Liver (tissue), 8 donors: ENCODE measurements at regions not wholly inside any gene's neighbourhood (a gene's known extent, or its start where the extent isn't known, plus 50 kb on each side); places are given as distances from the start of the nearest gene placed in this dataset.

ENCODE experiments used
- DNase-seq: peaks from one replicate; pipeline ENCODE4 v3.0.0-alpha.2; 2017; ENCODE audit warnings: low spot score
- H3K27ac ChIP-seq, 2 donors: one replicate each; pipeline ENCODE4 v1.7.0; 2013; ENCODE audit warnings: inconsistent platforms in 2 of 2, low read length in 2 of 2, control low read depth in 1 of 2, low read depth in 1 of 2, mild to moderate bottlenecking in 1 of 2
- H3K27me3 ChIP-seq, 4 donors: one replicate each; pipeline versions ENCODE4 v1.6.1 to v1.7.0; 2013; ENCODE audit warnings: low read length in 3 of 4, inconsistent platforms in 1 of 4, mild to moderate bottlenecking in 1 of 4, moderate library complexity in 1 of 4; ENCODE audit not compliant: control insufficient read depth in 4 of 4, insufficient read depth in 4 of 4
- H3K36me3 ChIP-seq, 4 donors: one replicate each; pipeline versions ENCODE4 v1.6.1 to v1.7.0; 2013; ENCODE audit warnings: low read length in 3 of 4, mild to moderate bottlenecking in 3 of 4, low read depth in 1 of 4, moderate library complexity in 1 of 4; ENCODE audit not compliant: control insufficient read depth in 4 of 4, insufficient read depth in 3 of 4
- H3K4me1 ChIP-seq, 4 donors: one replicate each; pipeline versions ENCODE4 v1.6.1 to v1.7.0; 2013; ENCODE audit warnings: low read length in 3 of 4, mild to moderate bottlenecking in 3 of 4, moderate library complexity in 1 of 4; ENCODE audit not compliant: control insufficient read depth in 4 of 4, insufficient read depth in 4 of 4
- H3K4me3 ChIP-seq, 3 donors: one replicate each; pipeline versions ENCODE4 v1.6.1 to v1.7.0; 2013; ENCODE audit warnings: low read length in 3 of 3, control low read depth in 1 of 3, low read depth in 1 of 3, mild to moderate bottlenecking in 1 of 3
- H3K9ac ChIP-seq, 2 donors: one replicate each; pipeline ENCODE4 v1.7.0; 2013; ENCODE audit warnings: low read length in 2 of 2, mild to moderate bottlenecking in 2 of 2, moderate library complexity in 2 of 2, control low read depth in 1 of 2, low read depth in 1 of 2
- H3K9me3 ChIP-seq, 4 donors: one replicate each; pipeline versions ENCODE4 v1.6.1 to v1.7.0; 2013; ENCODE audit warnings: low read length in 3 of 4; ENCODE audit not compliant: control insufficient read depth in 4 of 4
- ATF3 ChIP-seq: IDR thresholded peaks from 2 replicates; pipeline ENCODE4 v1.6.1; 2016; ENCODE audit warnings: antibody characterized with exemption
- EGR1 ChIP-seq, 2 donors: IDR thresholded peaks; 2 replicates each; pipeline ENCODE4 v1.6.1; 2016 to 2018; ENCODE audit warnings: antibody characterized with exemption in 2 of 2, low read depth in 2 of 2
- FOXA1 ChIP-seq: IDR thresholded peaks from 2 replicates; pipeline ENCODE4 v1.6.1; 2016; ENCODE audit warnings: antibody characterized with exemption
- FOXA2 ChIP-seq: IDR thresholded peaks from 2 replicates; pipeline ENCODE4 v1.6.1; 2016; ENCODE audit warnings: antibody characterized with exemption
- GABPA ChIP-seq, 2 donors: IDR thresholded peaks in 1 of 2; conservative IDR thresholded peaks in 1 of 2; 2 replicates each; pipeline ENCODE4 v1.6.1; 2016; ENCODE audit warnings: antibody characterized with exemption in 2 of 2, mild to moderate bottlenecking in 1 of 2, moderate library complexity in 1 of 2
- HNF4A ChIP-seq, 2 donors: conservative IDR thresholded peaks; 2 replicates each; pipeline ENCODE4 v1.6.1; 2016; ENCODE audit warnings: antibody characterized with exemption in 2 of 2, mild to moderate bottlenecking in 2 of 2
- HNF4G ChIP-seq: IDR thresholded peaks from 2 replicates; pipeline ENCODE4 v1.6.1; 2016; ENCODE audit warnings: antibody characterized with exemption
- JUND ChIP-seq, 2 donors: IDR thresholded peaks; 2 replicates each; pipeline ENCODE4 v1.6.1; 2016; ENCODE audit warnings: antibody characterized with exemption in 2 of 2
- NR2F2 ChIP-seq: IDR thresholded peaks from 2 replicates; pipeline ENCODE4 v1.6.1; 2016; ENCODE audit warnings: antibody characterized with exemption
- RAD21 ChIP-seq, 2 donors: IDR thresholded peaks; 2 replicates each; pipeline ENCODE4 v1.6.1; 2016; ENCODE audit warnings: antibody characterized with exemption in 2 of 2, mild to moderate bottlenecking in 2 of 2
- RXRA ChIP-seq, 2 donors: IDR thresholded peaks; 2 replicates each; pipeline ENCODE4 v1.6.1; 2017 to 2018; ENCODE audit warnings: antibody characterized with exemption in 2 of 2, mild to moderate bottlenecking in 1 of 2
- SP1 ChIP-seq: IDR thresholded peaks from 2 replicates; pipeline ENCODE4 v1.6.1; 2018; ENCODE audit warnings: antibody characterized with exemption, mild to moderate bottlenecking
- TAF1 ChIP-seq: conservative IDR thresholded peaks from 2 replicates; pipeline ENCODE4 v1.6.1; 2016; ENCODE audit warnings: antibody characterized with exemption, mild to moderate bottlenecking
- YY1 ChIP-seq: IDR thresholded peaks from 2 replicates; pipeline ENCODE4 v1.6.1; 2016; ENCODE audit warnings: antibody characterized with exemption, mild to moderate bottlenecking
- WGBS: extraction: QIAGEN DNeasy Blood & Tissue Kit; methylation state at CpG from one replicate; pipeline ENCODE4 v1.1.7; 2013; 5-methylcytosine and 5-hydroxymethylcytosine counted together
- TF ChIP-seq, protein P1 (sequence below): IDR thresholded peaks from 2 replicates; pipeline ENCODE4 v1.6.1; 2016; ENCODE audit warnings: antibody characterized with exemption, mild to moderate bottlenecking
- TF ChIP-seq, protein P2 (sequence below): IDR thresholded peaks from 2 replicates; pipeline ENCODE4 v1.6.1; 2016; ENCODE audit warnings: antibody characterized with exemption
- TF ChIP-seq, protein P3 (sequence below): IDR thresholded peaks from 2 replicates; pipeline ENCODE4 v1.6.1; 2016; ENCODE audit warnings: antibody characterized with exemption
- TF ChIP-seq, protein P4 (sequence below): fragments of 150-350 bp; IDR thresholded peaks from 2 replicates; pipeline ENCODE4 v1.5.1; 2017; ENCODE audit warnings: improper control_type of control experiment, low read depth, low read length; ENCODE audit not compliant: missing input control
- donor health status: healthy.
- donor health status: healthy.
- donor health status: healthy.
- donor health status: healthy.
- donor health status: healthy.

GRCh38 chr2:184210329-184210728 is 388.0 kb upstream of the ZNF804A start:
- Histone ChIP-seq H3K9ac (no peak overlapping the region), H3K9me3 (no peaks in the 10 kb centered on the region), H3K27me3 (no peaks in the 10 kb centered on the region), H3K4me3 (no peak overlapping the region), H3K4me1 (no peaks in the 10 kb centered on the region), H3K27ac (no peak overlapping the region), H3K36me3 (no peaks in the 10 kb centered on the region)
- no peak for DNase-seq
- WGBS: 81% methylated on average over 3 of the region's 3 CpGs
- TF ChIP-seq FOXA1 (no peak), HNF4A (conservative IDR thresholded peaks at IDR 0.05) (no peak), SP1 (no peak), EGR1 (IDR thresholded peaks at IDR 0.05; ENCODE audit: low read depth in 2 of 2) (no peak), HNF4G (no peak), FOXA2 (no peak), RAD21 (IDR thresholded peaks at IDR 0.05) (no peak), YY1 (no peak), NR2F2 (no peak), ATF3 (no peak), RXRA (IDR thresholded peaks at IDR 0.05) (no peak), JUND (IDR thresholded peaks at IDR 0.05) (no peak), GABPA (IDR thresholded peaks at IDR 0.05 in 1 of 2, conservative IDR thresholded peaks at IDR 0.05 in 1 of 2) (no peak), TAF1 (no peak)
- TF ChIP-seq, protein P1, sequence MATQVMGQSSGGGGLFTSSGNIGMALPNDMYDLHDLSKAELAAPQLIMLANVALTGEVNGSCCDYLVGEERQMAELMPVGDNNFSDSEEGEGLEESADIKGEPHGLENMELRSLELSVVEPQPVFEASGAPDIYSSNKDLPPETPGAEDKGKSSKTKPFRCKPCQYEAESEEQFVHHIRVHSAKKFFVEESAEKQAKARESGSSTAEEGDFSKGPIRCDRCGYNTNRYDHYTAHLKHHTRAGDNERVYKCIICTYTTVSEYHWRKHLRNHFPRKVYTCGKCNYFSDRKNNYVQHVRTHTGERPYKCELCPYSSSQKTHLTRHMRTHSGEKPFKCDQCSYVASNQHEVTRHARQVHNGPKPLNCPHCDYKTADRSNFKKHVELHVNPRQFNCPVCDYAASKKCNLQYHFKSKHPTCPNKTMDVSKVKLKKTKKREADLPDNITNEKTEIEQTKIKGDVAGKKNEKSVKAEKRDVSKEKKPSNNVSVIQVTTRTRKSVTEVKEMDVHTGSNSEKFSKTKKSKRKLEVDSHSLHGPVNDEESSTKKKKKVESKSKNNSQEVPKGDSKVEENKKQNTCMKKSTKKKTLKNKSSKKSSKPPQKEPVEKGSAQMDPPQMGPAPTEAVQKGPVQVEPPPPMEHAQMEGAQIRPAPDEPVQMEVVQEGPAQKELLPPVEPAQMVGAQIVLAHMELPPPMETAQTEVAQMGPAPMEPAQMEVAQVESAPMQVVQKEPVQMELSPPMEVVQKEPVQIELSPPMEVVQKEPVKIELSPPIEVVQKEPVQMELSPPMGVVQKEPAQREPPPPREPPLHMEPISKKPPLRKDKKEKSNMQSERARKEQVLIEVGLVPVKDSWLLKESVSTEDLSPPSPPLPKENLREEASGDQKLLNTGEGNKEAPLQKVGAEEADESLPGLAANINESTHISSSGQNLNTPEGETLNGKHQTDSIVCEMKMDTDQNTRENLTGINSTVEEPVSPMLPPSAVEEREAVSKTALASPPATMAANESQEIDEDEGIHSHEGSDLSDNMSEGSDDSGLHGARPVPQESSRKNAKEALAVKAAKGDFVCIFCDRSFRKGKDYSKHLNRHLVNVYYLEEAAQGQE: no peak
- TF ChIP-seq, protein P2, sequence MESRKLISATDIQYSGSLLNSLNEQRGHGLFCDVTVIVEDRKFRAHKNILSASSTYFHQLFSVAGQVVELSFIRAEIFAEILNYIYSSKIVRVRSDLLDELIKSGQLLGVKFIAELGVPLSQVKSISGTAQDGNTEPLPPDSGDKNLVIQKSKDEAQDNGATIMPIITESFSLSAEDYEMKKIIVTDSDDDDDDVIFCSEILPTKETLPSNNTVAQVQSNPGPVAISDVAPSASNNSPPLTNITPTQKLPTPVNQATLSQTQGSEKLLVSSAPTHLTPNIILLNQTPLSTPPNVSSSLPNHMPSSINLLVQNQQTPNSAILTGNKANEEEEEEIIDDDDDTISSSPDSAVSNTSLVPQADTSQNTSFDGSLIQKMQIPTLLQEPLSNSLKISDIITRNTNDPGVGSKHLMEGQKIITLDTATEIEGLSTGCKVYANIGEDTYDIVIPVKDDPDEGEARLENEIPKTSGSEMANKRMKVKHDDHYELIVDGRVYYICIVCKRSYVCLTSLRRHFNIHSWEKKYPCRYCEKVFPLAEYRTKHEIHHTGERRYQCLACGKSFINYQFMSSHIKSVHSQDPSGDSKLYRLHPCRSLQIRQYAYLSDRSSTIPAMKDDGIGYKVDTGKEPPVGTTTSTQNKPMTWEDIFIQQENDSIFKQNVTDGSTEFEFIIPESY: no peak
- TF ChIP-seq, protein P3, sequence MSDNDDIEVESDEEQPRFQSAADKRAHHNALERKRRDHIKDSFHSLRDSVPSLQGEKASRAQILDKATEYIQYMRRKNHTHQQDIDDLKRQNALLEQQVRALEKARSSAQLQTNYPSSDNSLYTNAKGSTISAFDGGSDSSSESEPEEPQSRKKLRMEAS: no peak
- TF ChIP-seq, protein P4, sequence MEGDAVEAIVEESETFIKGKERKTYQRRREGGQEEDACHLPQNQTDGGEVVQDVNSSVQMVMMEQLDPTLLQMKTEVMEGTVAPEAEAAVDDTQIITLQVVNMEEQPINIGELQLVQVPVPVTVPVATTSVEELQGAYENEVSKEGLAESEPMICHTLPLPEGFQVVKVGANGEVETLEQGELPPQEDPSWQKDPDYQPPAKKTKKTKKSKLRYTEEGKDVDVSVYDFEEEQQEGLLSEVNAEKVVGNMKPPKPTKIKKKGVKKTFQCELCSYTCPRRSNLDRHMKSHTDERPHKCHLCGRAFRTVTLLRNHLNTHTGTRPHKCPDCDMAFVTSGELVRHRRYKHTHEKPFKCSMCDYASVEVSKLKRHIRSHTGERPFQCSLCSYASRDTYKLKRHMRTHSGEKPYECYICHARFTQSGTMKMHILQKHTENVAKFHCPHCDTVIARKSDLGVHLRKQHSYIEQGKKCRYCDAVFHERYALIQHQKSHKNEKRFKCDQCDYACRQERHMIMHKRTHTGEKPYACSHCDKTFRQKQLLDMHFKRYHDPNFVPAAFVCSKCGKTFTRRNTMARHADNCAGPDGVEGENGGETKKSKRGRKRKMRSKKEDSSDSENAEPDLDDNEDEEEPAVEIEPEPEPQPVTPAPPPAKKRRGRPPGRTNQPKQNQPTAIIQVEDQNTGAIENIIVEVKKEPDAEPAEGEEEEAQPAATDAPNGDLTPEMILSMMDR: no peak

DNA sequence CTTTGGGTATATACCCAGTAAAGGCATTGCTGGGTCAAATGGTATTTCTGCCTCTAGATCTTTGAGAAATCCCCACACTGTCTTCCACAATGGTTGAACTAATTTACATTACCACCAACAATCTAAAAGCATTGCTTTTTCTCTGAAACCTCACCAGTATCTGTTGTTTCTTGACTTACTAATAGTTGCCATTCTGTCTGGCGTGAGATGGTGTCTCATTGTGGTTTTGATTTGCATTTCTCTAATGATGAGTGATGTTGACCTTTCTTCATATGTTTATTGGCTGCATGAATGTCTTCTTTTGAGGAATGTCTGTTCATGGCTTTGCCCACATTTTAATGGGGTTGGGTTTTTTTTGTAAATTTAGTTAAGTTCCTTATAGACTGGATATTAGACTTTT is 382.6 kb upstream of the ZNF804A start:
- Histone ChIP-seq H3K27me3 (no peaks in the 10 kb centered on the region), H3K27ac (no peak overlapping the region), H3K9ac (no peak overlapping the region), H3K4me1 (no peaks in the 10 kb centered on the region), H3K9me3 (no peaks in the 10 kb centered on the region), H3K4me3 (no peak overlapping the region), H3K36me3 (no peaks in the 10 kb centered on the region)
- 96% methylated on average over 1 of the region's 1 CpG for WGBS
- no peak for DNase-seq
- TF ChIP-seq, protein P2: no peak
- no peak for TF ChIP-seq GABPA (IDR thresholded peaks at IDR 0.05 in 1 of 2, conservative IDR thresholded peaks at IDR 0.05 in 1 of 2)
- TF ChIP-seq, protein P3: no peak
- TF ChIP-seq, protein P1: no peak
- TF ChIP-seq HNF4G: no peak
- no peak for TF ChIP-seq RAD21 (IDR thresholded peaks at IDR 0.05)
- no peak for TF ChIP-seq NR2F2
- no peak for TF ChIP-seq FOXA1
- TF ChIP-seq YY1: no peak
- TF ChIP-seq ATF3: no peak
